ENCODE measurements at regions not wholly inside any gene's neighbourhood (a gene's known extent, or its start where the extent isn't known, plus 50 kb on each side); places are given as distances from the start of the nearest gene placed in this dataset.

- no peak for DNase-seq
These were observed 209.5 kb upstream of the TWIST2 start for GRCh38 chr2:238638100-238638981.

- no peak for DNase-seq
These were observed 208.8 kb upstream of the TWIST2 start for GRCh38 chr2:238638982-238639628.

- no peak for DNase-seq
These were observed 207.4 kb upstream of the TWIST2 start for GRCh38 chr2:238640486-238640885.

GRCh38 chr2:238642973-238643372, 204.9 kb upstream of the TWIST2 start:
- no peak for DNase-seq

GRCh38 chr2:238643400-238643907, 204.4 kb upstream of the TWIST2 start:
- no peak for DNase-seq

- DNase-seq, result no peak
These were observed 203.5 kb upstream of the TWIST2 start for GRCh38 chr2:238644095-238645081.

GRCh38 chr2:238645095-238645494, 202.8 kb upstream of the TWIST2 start:
- no peak for DNase-seq

GRCh38 chr2:238645716-238646115, 202.2 kb upstream of the TWIST2 start:
- no peak for DNase-seq

GRCh38 chr2:238646281-238646680, 201.6 kb upstream of the TWIST2 start:
- no peak for DNase-seq

- DNase-seq, result no peak
These were observed 201.1 kb upstream of the TWIST2 start for GRCh38 chr2:238646803-238647202.

- no peak for DNase-seq
These were observed 198.8 kb upstream of the TWIST2 start for GRCh38 chr2:238649123-238649522.

- DNase-seq, result no peak
These were observed 197.9 kb upstream of the TWIST2 start for GRCh38 chr2:238649936-238650518.

- no peak for DNase-seq
These were observed 197.3 kb upstream of the TWIST2 start for GRCh38 chr2:238650536-238650935.

- no peak for DNase-seq
These were observed 196.4 kb upstream of the TWIST2 start for GRCh38 chr2:238651306-238652052.

GRCh38 chr2:238652053-238652770, 195.7 kb upstream of the TWIST2 start:
- DNase-seq, result no peak

GRCh38 chr2:238652771-238653157, 195.1 kb upstream of the TWIST2 start:
- no peak for DNase-seq

- DNase-seq, result no peak
These were observed 194.3 kb upstream of the TWIST2 start for GRCh38 chr2:238653431-238654109.

- DNase-seq, result no peak
These were observed 193.2 kb upstream of the TWIST2 start for GRCh38 chr2:238654479-238655197.

GRCh38 chr2:238655198-238655860, 192.6 kb upstream of the TWIST2 start:
- DNase-seq, result no peak

Measured in NCI-H1092 treated with DMSO at 0.1 percent for 48 hours (cell line).